Right lobe of liver (tissue), 4 donors: ENCODE measurements at regions not wholly inside any gene's neighbourhood (a gene's known extent, or its start where the extent isn't known, plus 50 kb on each side); places are given as distances from the start of the nearest gene placed in this dataset.

Source experiments
- POLR2A ChIP-seq: fragments of 450-650 bp; IDR thresholded peaks from one replicate; pipeline ENCODE4 v1.6.1; 2017; ENCODE audit warnings: antibody characterized with exemption, mild to moderate bottlenecking
- TF ChIP-seq, protein P1 (sequence below), 4 donors: fragments of 200-600 bp in 3 of 4; fragments of 450-650 bp in 1 of 4; IDR thresholded peaks; one replicate each; pipeline versions ENCODE4 v1.5.1 to v1.8.0; 2016 to 2022; ENCODE audit warnings: antibody characterized with exemption in 4 of 4, mild to moderate bottlenecking in 2 of 4
- donor health status: DM: no; HTN: no; CAD: no.
- donor health status: DM: no; HTN: no; CAD: no.
- donor health status: DM: no; HTN: yes; CAD: no.

DNA sequence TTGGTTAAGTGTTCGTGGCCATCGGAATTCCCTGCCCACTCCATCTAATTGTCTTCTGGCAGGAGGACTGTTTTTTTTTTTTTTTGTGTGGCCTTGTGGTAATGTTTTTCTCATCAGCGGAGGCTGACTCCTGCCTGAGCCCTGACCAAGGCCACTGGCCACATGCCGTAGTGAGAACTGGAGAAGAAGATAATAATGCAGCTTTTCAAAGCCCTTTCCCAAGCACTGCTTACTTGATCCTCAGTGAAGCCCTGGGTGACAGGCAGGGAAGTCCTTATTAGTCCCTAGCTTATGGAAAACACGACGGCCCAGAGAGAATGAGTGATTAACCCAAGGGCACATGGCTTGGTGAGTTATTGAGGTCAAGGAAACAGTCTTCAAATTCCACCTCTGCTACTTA is 71.2 kb downstream of the ADM start:
- TF ChIP-seq, protein P1, sequence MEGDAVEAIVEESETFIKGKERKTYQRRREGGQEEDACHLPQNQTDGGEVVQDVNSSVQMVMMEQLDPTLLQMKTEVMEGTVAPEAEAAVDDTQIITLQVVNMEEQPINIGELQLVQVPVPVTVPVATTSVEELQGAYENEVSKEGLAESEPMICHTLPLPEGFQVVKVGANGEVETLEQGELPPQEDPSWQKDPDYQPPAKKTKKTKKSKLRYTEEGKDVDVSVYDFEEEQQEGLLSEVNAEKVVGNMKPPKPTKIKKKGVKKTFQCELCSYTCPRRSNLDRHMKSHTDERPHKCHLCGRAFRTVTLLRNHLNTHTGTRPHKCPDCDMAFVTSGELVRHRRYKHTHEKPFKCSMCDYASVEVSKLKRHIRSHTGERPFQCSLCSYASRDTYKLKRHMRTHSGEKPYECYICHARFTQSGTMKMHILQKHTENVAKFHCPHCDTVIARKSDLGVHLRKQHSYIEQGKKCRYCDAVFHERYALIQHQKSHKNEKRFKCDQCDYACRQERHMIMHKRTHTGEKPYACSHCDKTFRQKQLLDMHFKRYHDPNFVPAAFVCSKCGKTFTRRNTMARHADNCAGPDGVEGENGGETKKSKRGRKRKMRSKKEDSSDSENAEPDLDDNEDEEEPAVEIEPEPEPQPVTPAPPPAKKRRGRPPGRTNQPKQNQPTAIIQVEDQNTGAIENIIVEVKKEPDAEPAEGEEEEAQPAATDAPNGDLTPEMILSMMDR (IDR thresholded peaks at IDR 0.05), result no peak
- no peak for TF ChIP-seq POLR2A
